Suprapubic skin (tissue), 4 donors: ENCODE measurements at regions not wholly inside any gene's neighbourhood (a gene's known extent, or its start where the extent isn't known, plus 50 kb on each side); places are given as distances from the start of the nearest gene placed in this dataset.
"Not testable (repeated sequence)": the region's sequence is repeated elsewhere in the genome, so short reads cannot be mapped to it uniquely, and the experiment has no call there.

Source experiments
- DNase-seq, 2 donors: peaks; one replicate each; pipeline ENCODE4 v3.0.0-alpha.2; 2019; ENCODE audit warnings: low spot score in 2 of 2
- H3K27ac ChIP-seq: fragments of 200-600 bp; sonication (generic); one replicate; pipeline ENCODE4 v1.5.1; 2019
- H3K27me3 ChIP-seq: fragments of 200-600 bp; sonication (generic); one replicate; pipeline ENCODE4 v1.5.1; 2019
- H3K36me3 ChIP-seq: fragments of 200-600 bp; sonication (generic); one replicate; pipeline ENCODE4 v1.5.1; 2019
- H3K4me1 ChIP-seq: fragments of 200-600 bp; sonication (generic); one replicate; pipeline ENCODE4 v1.5.1; 2019
- H3K4me3 ChIP-seq: fragments of 200-600 bp; sonication (generic); one replicate; pipeline ENCODE4 v1.5.1; 2019; ENCODE audit warnings: mild to moderate bottlenecking
- H3K9me3 ChIP-seq: fragments of 200-600 bp; sonication (generic); one replicate; pipeline ENCODE4 v1.5.1; 2019
- CTCF ChIP-seq, 2 donors: fragments of 200-600 bp in 1 of 2; fragments of 450-650 bp in 1 of 2; sonication (generic) in 1 of 2; IDR thresholded peaks; one replicate each; pipeline ENCODE4 v1.5.1; 2016 to 2019; ENCODE audit warnings: antibody characterized with exemption in 2 of 2, mild to moderate bottlenecking in 1 of 2, moderate library complexity in 1 of 2
- EP300 ChIP-seq: sonication (generic); formaldehyde crosslinking; IDR thresholded peaks from one replicate; pipeline ENCODE4 v1.6.1; 2017; ENCODE audit warnings: antibody characterized with exemption
- POLR2A ChIP-seq, 2 donors: fragments of 450-650 bp; IDR thresholded peaks; one replicate each; pipeline ENCODE4 v1.6.1; 2017; ENCODE audit warnings: antibody characterized with exemption in 2 of 2, mild to moderate bottlenecking in 2 of 2, moderate library complexity in 2 of 2
- POLR2AphosphoS5 ChIP-seq, 3 donors: sonication (generic); formaldehyde crosslinking; IDR thresholded peaks; one replicate each; pipeline ENCODE4 v1.6.1; 2017; ENCODE audit warnings: antibody characterized with exemption in 3 of 3
- WGBS: methylation state at CpG from one replicate; pipeline ENCODE4 v1.1.5; 2018; 5-methylcytosine and 5-hydroxymethylcytosine counted together

- TF ChIP-seq EP300 (no peak), POLR2AphosphoS5 (IDR thresholded peaks at IDR 0.05) (no peak), CTCF (IDR thresholded peaks at IDR 0.05) (no peak), POLR2A (IDR thresholded peaks at IDR 0.05) (no peak)
- H3K9me3 ChIP-seq, result no peaks in the 10 kb centered on the region
- no peaks in the 10 kb centered on the region for H3K27me3 ChIP-seq
- H3K27ac ChIP-seq, result no peak overlapping the region
- no peak overlapping the region for H3K4me3 ChIP-seq
- no peak for DNase-seq
- no peaks in the 10 kb centered on the region for H3K4me1 ChIP-seq
- 36% methylated on average over 4 of the region's 4 CpGs for WGBS
- no peaks in the 10 kb centered on the region for H3K36me3 ChIP-seq
These were observed 784.8 kb downstream of the KCNA4 start for GRCh38 chr11:29231991-29232390.

- 68% methylated on average over 3 of the region's 3 CpGs for WGBS
- TF ChIP-seq POLR2A (IDR thresholded peaks at IDR 0.05) (no peak), POLR2AphosphoS5 (IDR thresholded peaks at IDR 0.05) (no peak), EP300 (no peak), CTCF (IDR thresholded peaks at IDR 0.05) (no peak)
- no peaks in the 10 kb centered on the region for H3K27me3 ChIP-seq
- no peak overlapping the region for H3K27ac ChIP-seq
- H3K9me3 ChIP-seq, result no peaks in the 10 kb centered on the region
- H3K36me3 ChIP-seq, result no peaks in the 10 kb centered on the region
- no peaks in the 10 kb centered on the region for H3K4me1 ChIP-seq
- H3K4me3 ChIP-seq, result no peak overlapping the region
- no peak for DNase-seq
These were observed 785.2 kb downstream of the KCNA4 start for GRCh38 chr11:29231586-29231985.

GRCh38 chr11:29227811-29228210 is 789.0 kb downstream of the KCNA4 start:
- TF ChIP-seq POLR2A (IDR thresholded peaks at IDR 0.05), result no peak
- TF ChIP-seq CTCF (IDR thresholded peaks at IDR 0.05), result no peak
- no peak for TF ChIP-seq POLR2AphosphoS5 (IDR thresholded peaks at IDR 0.05)
- no peak for TF ChIP-seq EP300
- Histone ChIP-seq H3K27ac (no peak overlapping the region), H3K9me3 (no peaks in the 10 kb centered on the region), H3K4me3 (no peak overlapping the region), H3K27me3 (no peaks in the 10 kb centered on the region), H3K4me1 (no peaks in the 10 kb centered on the region), H3K36me3 (no peaks in the 10 kb centered on the region)
- DNase-seq, result no peak
- 49% methylated on average over 6 of the region's 6 CpGs for WGBS

- 85% methylated on average over 6 of the region's 9 CpGs for WGBS
- TF ChIP-seq POLR2A (IDR thresholded peaks at IDR 0.05) (no peak), EP300 (no peak), POLR2AphosphoS5 (IDR thresholded peaks at IDR 0.05) (no peak), CTCF (IDR thresholded peaks at IDR 0.05) (no peak)
- no peaks in the 10 kb centered on the region for H3K4me1 ChIP-seq
- no peak for DNase-seq
- H3K27ac ChIP-seq, result no peak overlapping the region
- H3K36me3 ChIP-seq, result no peaks in the 10 kb centered on the region
- H3K27me3 ChIP-seq, result no peaks in the 10 kb centered on the region
- H3K4me3 ChIP-seq, result no peak overlapping the region
- peaks cover 1% of the 10 kb centered on the region for H3K9me3 ChIP-seq
These were observed 792.0 kb downstream of the KCNA4 start for GRCh38 chr11:29224739-29225384.

- H3K27ac ChIP-seq, H3K4me3 ChIP-seq, H3K4me1 ChIP-seq, H3K9me3 ChIP-seq, H3K27me3 ChIP-seq, DNase-seq, H3K36me3 ChIP-seq: not testable (repeated sequence)
- WGBS, result 89% methylated on average over 1 of the region's 1 CpG
These were observed 797.3 kb downstream of the KCNA4 start for GRCh38 chr11:29219531-29219930.

- TF ChIP-seq CTCF (IDR thresholded peaks at IDR 0.05), result no peak
- no peak for TF ChIP-seq POLR2A (IDR thresholded peaks at IDR 0.05)
- no peak for TF ChIP-seq POLR2AphosphoS5 (IDR thresholded peaks at IDR 0.05)
- no peak for TF ChIP-seq EP300
- Histone ChIP-seq H3K4me1 (no peaks in the 10 kb centered on the region), H3K27me3 (no peaks in the 10 kb centered on the region), H3K36me3 (no peaks in the 10 kb centered on the region), H3K9me3 (peaks cover 8% of the 10 kb centered on the region), H3K4me3 (no peak overlapping the region), H3K27ac (no peak overlapping the region)
- DNase-seq, result no peak
These were observed 798.9 kb downstream of the KCNA4 start for GRCh38 chr11:29217901-29218300.
